ENCODE measurements at regions not wholly inside any gene's neighbourhood (a gene's known extent, or its start where the extent isn't known, plus 50 kb on each side); places are given as distances from the start of the nearest gene placed in this dataset.
"Not testable (repeated sequence)": the region's sequence is repeated elsewhere in the genome, so short reads cannot be mapped to it uniquely, and the experiment has no call there.

- no peak for DNase-seq
Measured at GRCh38 chr2:82137441-82137840, 1832.9 kb upstream of the LRRTM1 start.

- no peak for DNase-seq
Measured at GRCh38 chr2:82128051-82128450, 1823.5 kb upstream of the LRRTM1 start.

DNA sequence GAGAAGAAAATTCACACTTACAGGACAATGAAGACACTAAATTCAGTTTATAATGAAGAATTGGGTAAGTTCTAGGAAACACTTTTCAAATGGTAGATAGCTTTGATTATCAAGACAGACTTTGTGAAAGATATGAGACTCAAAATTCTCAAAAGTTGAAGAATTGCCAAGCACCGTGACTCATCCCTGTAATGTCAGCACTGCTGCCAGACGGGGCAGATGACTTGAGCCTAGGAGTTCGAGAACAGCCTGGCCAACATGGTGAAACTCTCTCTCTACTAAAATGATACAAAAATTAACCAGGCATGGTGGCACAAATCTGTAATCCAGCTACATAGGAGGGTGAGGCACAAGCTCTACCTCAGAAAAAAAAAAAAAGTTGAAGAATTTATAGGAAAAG lies 1820.1 kb upstream of the LRRTM1 start:
- no peak for DNase-seq

GRCh38 chr2:82120654-82121053 lies 1816.1 kb upstream of the LRRTM1 start:
- no peak for DNase-seq

DNA sequence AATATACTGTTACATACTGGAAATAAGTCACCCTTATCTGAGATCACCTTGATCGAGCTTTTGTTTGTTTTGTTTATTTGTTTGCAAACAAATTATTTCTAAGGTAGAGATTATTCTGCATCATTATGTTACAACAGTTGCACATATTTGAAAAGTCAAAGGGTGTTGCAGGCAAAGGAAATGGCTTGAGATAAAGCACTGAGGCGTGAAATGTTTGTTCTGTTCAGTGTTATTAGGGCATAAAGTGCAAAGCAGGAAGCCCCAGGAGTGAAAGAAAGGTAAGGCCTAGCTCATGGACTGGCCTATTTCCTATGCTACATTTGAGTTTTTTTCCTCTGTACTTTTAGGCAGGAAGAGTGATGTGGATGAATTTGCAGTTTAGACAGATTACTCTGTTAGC lies 1815.6 kb upstream of the LRRTM1 start:
- no peak for DNase-seq

- no peak for DNase-seq
Measured at GRCh38 chr2:82109418-82109817, 1804.9 kb upstream of the LRRTM1 start.

- no peak for DNase-seq
Measured at GRCh38 chr2:82098617-82099016, 1794.1 kb upstream of the LRRTM1 start.

- DNase-seq = no peak
Measured at GRCh38 chr2:82089518-82089917, 1785.0 kb upstream of the LRRTM1 start.

GRCh38 chr2:82084679-82085392 lies 1780.3 kb upstream of the LRRTM1 start:
- no peak for DNase-seq

GRCh38 chr2:82075875-82076274 lies 1771.3 kb upstream of the LRRTM1 start:
- DNase-seq = no peak

DNA sequence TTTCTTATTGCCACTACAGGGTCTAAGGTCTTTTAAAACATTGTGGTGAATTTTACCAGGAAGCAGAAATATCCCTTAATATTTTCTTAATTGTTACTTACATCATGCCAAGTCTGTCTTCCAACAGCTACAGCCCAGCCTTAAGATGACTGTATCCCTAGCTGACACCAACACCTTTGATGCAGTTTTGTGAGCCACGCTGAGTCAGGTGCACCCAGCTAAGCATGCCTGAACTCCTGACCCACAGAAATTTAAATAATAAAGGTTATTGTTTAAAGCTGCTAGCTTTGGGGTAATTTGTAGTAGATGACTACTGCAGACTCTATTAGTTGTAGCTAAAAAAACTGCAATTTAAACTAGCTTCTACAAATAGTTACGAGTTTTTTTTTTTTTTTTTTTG lies 1757.9 kb upstream of the LRRTM1 start:
- DNase-seq = no peak

- no peak for DNase-seq
Measured at GRCh38 chr2:82055846-82056245, 1751.3 kb upstream of the LRRTM1 start.

DNA sequence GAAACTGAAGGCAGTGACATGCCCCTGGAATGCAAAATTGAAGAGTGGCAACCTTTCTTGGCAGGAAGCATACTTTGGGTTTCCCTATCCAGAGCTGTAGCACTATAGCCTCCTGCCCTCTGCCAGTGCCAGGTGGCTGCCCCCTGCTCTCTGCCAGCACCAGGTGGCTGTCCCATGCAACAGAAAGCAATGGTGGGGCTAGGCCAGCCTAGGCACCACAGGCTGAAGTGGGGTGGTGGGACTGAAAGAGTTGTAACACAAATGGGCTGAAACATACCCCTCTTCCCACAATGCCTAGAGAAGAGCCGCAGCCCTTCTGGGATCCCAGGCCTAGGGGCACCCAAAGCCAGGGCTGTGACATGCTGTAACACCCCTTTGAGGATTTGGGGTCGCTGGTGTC lies 1739.3 kb upstream of the LRRTM1 start:
- DNase-seq = no peak

DNA sequence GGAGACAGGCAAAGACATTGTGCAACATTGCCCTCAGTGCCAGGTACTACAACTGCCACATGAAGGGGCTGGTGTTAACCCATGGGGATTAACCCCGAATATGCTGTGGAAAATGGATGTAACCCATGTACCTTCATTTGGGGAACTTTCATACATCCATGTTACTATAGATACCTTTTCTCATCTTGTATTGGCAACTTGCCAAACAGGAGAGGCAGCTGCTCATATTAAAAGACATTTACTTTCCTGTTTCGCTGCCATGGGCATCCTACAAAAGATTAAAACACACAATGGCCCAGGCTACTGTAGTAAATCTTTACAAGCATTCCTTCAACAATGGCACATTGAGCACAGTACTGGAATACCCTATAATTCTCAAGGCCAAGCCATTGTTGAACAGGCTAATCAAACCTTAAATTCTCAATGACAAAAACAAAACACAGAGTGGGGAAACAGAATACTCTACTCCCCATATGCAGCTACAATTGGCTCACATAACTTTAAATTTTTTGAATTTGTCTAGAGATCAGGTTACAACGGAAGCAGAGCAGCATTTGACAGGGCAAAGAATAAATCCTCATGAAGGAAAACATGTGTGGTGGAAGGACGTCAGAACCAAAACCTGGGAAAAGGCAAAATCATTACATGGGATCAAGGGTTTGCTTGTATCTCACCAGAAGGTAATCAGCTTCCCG lies 1723.5 kb upstream of the LRRTM1 start:
- DNase-seq = peak; percentile 61 to 69

GRCh38 chr2:82023710-82024109 lies 1719.2 kb upstream of the LRRTM1 start:
- DNase-seq = no peak

GRCh38 chr2:82013641-82014040 lies 1709.1 kb upstream of the LRRTM1 start:
- peak in 1 of 2 experiments; percentile 9 for DNase-seq

DNA sequence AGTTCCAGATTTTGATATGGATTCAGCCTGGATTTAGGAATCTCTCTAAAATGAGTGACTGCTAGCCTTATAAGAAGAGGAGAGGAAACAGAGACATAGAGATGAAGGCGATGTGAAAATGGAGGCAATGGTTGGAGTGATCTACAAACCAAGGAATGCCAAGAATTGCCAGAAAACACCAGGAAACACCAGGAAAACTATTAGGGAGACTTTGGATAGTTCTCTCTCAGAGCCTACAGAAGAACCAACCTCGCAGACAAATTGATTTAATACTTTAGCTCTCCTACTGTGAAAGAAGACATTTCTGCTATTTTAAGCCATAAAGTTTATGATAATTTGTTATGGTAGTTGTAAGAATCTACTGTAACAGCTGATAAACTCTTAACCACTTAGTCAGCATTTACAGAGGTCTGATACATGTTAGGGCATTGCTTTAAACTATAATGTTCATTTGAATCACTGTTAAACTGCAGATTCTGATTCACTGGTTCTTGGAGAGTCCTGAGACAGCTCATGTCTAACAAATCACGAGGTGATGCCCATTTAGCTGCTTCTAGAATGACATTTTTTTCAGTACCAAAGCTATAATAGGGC lies 1702.6 kb upstream of the LRRTM1 start:
- DNase-seq = no peak

- DNase-seq = not testable (repeated sequence)
Measured at GRCh38 chr2:82005889-82006288, 1701.3 kb upstream of the LRRTM1 start.

DNA sequence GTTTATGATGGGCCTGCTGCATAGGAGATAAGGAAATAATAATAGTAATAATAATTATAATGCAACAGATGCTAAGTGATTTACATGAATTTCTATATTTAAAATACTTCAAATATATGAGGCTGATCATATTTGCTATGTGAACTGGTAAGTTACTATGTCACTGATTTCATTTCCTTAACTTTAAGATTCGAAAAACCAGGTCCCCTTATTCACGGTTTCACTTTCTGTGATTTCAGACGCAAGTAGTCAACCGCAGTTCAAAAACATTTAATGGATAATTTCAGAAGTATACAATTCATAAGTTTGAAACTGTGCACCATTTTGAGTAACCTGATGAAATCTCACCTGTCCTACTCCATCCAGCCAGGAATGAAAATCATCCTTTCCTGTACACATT lies 1697.1 kb upstream of the LRRTM1 start:
- DNase-seq = no peak

- no peak for DNase-seq
Measured at GRCh38 chr2:82000606-82001005, 1696.1 kb upstream of the LRRTM1 start.

DNA sequence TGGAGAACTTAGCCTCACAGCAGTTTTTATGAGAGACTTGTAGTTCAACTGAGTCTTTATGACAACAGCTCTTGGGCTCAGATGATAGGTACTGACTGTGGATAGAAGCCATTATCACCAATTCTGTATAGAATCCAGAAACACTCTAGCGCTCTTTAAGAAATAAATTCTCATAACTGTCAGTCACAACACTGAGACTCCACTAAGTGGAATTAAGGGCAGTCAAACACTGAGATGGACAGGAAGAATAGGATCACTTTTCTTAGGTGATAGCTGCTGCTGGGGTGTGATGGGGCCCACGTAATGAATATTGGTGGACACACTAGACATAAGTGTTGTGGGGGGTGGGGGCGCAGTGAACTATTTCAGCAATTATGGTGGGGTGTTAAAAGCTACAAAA lies 1691.8 kb upstream of the LRRTM1 start:
- DNase-seq = no peak

- DNase-seq = no peak
Measured at GRCh38 chr2:81991282-81991681, 1686.7 kb upstream of the LRRTM1 start.

DNA sequence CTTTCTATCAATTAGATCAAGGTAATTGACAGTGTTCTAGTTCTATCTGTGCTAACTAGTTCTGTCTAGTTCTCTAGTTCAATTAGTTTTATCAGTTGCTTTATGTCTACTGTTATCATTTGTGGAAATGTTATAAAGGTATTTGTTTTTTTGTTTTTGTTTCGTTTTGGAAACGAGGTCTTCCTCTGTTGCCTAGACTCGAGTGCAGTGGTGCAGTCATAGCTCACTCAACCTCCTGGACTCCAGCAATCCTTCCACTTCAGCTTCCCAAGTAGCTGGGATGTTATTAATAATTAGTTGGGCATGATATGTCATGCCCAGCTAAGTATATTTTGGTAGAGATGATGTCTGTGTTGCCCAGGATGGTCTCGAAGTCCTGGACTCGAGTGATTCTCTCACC lies 1682.8 kb upstream of the LRRTM1 start:
- no peak for DNase-seq

DNA sequence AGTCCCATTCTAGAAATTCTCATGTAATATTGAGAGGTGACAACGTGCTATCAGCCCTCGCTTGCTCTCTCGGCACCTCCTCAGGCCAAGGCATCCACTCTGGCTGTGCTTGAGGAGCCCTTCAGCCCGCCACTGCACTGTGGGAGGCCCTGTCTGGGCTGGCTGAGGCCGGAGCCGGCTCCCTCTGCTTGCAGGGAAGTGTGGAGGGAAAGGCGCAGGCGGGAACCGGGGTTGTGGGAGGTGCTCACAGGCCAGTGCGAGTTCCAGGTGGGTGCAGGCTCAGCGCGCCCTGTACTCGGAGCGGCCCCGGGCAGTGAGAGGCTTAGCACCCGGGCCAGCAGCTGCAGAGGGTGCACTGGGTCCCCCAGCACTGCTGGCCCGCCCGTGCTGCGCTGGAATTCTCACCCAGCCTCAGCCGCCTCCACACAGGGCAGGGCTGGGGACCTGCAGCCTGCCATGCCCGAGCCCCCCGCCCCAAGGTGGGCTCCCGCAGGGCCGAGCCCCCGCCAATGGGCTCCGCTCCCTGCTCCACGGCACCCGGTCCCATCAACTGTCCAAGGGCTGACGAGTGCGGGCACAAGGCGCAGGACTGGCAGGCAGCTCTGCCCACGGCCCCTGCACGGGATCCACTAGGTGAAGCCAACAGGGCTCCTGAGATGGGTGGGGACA lies 1680.6 kb upstream of the LRRTM1 start:
- no peak for DNase-seq

Measured in SHP77 (cell line).